GM19025 (cell line): ENCODE measurements at regions not wholly inside any gene's neighbourhood (a gene's known extent, or its start where the extent isn't known, plus 50 kb on each side); places are given as distances from the start of the nearest gene placed in this dataset.

Experiments used
- ATAC-seq: cut with Tn5 transposase; IDR thresholded peaks from one replicate; pipeline ENCODE4 v1.9.1; 2021; ENCODE audit warnings: mild to moderate bottlenecking, low read depth, moderate library complexity; ENCODE audit not compliant: unreplicated experiment

- ATAC-seq: no peak
Measured at GRCh38 chr21:16007943-16008342, 278.2 kb downstream of the USP25 start.

DNA sequence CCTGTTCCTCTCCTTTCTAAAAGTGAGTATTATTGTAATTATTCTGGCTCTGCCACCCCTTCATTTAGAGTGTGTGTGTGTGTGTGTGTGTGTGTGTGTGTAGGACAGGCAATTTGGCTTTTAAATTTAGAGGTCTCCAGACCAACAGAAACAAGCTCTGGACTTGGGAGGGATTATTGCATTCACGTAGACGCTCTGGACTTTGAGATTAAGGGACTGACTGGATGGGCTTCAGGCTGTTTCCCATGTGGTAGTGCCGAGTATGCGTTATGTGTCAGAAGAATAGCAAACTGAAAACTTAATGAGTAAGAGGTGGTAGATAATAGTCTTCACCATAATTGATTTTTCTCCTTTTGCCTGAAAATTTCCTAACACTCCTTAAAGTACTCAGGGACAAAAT is 281.9 kb downstream of the USP25 start:
- ATAC-seq: no peak

- no peak for ATAC-seq
Measured at GRCh38 chr21:16013570-16013969, 283.8 kb downstream of the USP25 start.

GRCh38 chr21:16020878-16021277 is 291.1 kb downstream of the USP25 start:
- no peak for ATAC-seq

GRCh38 chr21:16022116-16022515 is 292.3 kb downstream of the USP25 start:
- no peak for ATAC-seq

GRCh38 chr21:16022921-16023320 is 293.1 kb downstream of the USP25 start:
- no peak for ATAC-seq

DNA sequence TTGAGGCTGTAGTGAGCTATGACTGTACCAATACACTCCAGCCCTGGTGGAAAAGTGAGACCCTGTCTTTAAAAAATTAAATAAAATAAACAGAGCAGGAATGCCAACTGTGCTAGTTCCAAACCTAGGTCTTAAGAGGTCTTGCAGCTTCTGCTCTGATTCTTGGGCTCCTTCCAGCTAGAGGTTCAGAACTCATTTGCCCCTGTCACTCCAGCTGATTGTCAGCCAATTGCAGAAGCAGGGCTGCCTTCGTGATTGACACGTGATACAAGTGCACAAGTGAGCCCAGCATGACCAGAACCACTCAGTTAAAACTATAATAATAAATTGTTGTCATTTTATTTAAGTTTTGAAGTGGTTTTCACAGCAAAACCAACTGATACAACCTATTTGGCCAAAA is 298.4 kb downstream of the USP25 start:
- no peak for ATAC-seq

DNA sequence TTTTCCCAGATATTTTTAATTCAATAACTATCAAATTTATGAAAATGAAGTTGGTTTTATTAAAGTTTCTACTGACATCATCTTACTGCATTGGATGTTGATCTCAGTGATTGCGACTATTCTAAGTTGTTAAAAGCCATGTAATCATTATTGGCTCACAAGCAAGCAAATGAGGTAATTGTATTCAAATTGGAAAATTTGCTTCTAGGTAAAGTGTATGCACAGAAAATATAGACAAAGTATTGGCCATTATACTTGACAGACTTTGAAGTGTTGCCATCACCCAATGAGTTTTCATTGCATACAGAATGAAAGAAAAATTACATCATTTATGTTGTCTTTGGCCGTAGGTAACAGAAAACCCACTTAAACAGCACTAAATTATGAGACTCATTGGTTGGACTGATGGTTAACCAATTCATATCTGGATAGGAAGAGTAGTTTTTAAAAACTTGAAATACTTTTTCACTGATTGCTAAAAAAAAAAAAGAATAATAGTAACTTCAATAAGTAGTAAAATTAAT is 299.2 kb downstream of the USP25 start:
- ATAC-seq: no peak

DNA sequence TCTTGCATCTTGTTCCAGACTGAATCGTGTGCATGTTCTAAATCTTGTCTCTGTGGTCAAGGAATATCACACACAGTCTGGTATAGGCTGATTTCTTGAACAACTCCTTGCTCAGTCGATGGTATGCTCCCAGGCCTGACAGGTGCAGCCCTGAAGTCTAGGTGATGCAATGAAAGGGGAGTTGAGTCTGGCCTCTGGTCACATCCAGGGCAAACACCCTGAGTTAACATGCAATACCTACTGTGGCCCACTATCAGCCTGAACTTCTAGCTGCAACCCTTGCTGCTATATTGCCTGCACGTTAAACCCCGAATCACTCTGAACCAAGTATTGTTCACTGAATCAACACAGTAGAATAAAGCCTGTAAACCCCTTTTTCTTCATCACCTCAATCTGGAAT is 303.4 kb downstream of the USP25 start:
- no peak for ATAC-seq

DNA sequence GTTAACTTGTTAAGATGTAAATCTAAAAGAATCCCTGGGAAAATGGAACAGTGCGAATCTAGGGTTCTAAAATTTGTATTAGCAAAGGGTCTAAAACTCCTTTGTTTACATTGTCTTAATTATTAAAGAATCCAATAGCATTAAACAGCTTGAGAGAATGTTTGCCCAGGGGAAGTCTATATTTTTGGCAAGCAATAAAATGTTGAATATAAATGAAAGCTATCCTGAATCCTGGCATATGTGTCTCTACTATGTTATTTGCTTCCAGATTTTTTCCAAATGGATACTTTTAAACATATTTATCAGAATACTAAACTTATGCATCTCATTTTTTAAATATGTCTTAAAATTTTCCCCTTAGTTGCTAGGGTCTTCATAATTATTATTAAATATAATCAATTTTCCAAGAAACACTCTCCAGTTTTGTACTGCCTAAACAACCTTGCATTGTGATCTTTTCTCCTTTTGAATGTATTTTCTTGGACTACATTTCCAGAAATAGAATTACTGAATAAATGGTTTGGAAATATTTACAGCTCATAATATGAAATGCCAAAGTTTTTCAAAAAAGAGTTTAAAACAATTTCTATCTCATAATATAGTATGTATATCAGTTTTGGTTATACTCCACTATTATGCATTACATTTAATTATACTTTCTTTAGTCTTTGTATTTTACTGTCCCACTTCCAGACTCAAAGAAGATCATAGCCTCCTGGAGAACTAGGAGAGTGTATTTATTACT is 304.8 kb downstream of the USP25 start:
- no peak for ATAC-seq

GRCh38 chr21:16037421-16037955 is 307.7 kb downstream of the USP25 start:
- no peak for ATAC-seq

DNA sequence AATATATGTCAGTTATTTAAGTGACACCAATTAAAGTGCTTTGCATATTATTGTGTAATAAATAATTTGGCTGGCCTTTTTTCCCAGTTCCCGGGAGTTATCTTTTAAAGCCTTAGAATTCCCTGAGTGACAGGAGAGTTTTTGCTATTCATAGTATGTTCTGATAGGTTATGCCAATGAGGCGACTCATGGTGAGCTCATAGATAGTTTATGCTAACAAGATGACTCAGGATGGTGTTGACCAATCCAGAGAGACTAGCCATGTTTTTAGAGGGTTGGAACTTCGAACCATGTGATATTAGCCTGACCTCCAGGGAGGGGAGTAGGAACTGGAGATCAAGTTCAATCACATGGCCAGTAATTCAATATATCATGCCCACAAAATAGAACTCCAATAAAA is 310.8 kb downstream of the USP25 start:
- ATAC-seq: no peak

DNA sequence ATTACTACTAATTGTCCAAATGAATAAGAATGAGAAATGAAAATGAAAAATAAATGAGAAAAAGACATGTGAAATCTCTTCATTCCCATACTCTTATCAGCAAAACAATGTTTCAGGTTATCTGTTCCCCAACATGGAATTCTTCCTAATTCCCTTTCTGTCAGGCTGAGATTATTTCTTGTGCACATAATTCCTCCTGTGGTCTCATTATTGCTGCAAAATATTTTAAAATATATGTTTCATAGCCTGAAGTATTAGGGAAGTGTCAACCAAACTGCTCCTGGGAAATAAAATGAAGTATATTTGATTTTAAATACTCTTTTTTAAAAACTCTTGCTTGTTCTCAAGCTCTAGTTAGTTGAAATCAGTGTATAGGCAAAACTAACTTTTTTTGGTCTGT is 314.9 kb downstream of the USP25 start:
- no peak for ATAC-seq

- ATAC-seq: no peak
Measured at GRCh38 chr21:16046656-16047330, 317.0 kb downstream of the USP25 start.

DNA sequence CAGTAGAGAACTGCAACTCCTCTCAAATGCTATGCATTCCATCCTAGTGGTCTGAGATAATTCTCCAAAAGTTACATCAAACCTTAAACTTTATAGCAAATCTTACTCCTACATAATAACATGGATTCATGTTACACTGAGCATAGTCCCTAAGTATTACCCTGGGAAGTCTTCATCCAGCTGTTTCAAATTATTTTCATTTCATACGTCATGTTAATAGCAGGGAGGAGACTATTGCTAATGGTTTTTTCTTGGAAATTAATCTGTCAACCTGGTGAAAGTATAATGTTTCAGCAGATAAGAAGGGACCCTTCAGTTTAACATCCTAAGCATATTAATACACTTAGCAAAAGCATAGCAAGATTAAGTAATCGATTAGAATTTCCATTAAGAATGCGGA is 318.1 kb downstream of the USP25 start:
- no peak for ATAC-seq

GRCh38 chr21:16055014-16055413 is 325.2 kb downstream of the USP25 start:
- ATAC-seq: no peak

GRCh38 chr21:16058896-16059295 is 329.1 kb downstream of the USP25 start:
- no peak for ATAC-seq

GRCh38 chr21:16059981-16060380 is 330.2 kb downstream of the USP25 start:
- ATAC-seq: no peak

- no peak for ATAC-seq
Measured at GRCh38 chr21:16061194-16061593, 331.4 kb downstream of the USP25 start.

DNA sequence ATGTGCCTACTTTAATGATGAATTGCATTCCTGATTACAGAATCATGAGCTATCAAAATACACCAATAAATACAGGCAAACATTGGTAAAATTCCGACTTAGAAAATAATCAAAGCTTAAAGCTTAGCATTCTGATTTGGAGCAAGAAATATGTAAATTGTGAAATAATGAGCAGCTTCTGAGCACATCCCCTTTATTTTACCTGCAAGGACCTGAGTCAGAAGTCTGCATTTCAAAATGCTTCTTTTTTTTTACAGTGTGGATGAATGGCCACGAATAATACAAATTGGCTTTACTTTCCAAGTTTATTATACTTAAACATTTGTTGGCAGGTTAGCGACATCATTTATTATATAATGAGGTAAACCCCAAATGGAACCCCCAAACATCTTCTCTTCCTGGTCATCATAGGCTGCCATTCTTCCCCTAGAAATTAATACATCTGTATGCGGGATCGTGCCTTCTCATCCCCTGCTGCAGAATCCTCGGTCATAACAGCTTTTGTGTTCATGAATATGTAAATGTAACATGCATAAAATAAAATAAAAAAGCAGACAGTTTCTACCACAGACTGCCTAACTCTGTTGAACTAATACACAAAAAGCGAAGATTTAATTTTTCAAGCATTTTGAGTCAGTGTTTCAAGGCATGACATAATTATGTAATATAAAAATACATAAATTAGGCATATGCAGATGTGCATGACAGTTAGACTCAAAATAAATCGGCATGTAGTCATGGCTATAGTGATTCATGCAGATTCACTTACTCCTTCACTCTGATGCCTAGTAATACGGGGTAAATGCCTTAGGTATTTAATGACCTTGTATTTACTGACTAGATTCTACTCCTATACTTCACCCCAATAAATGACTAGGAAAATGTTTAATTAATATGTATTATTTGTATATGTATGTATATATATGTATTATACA is 339.7 kb downstream of the USP25 start:
- ATAC-seq: no peak

GRCh38 chr21:16070207-16070651 is 340.4 kb downstream of the USP25 start:
- ATAC-seq: no peak
